IMR-90 (cell line): ENCODE measurements at regions not wholly inside any gene's neighbourhood (a gene's known extent, or its start where the extent isn't known, plus 50 kb on each side); places are given as distances from the start of the nearest gene placed in this dataset.

ENCODE experiments used
- ATAC-seq: fragments of 200-7000 bp; cut with Tn5 transposase; 2 replicates; pipeline ENCODE4 v1.9.1; 2020; ENCODE audit warnings: low read depth, mild to moderate bottlenecking, moderate library complexity
- BruUV-seq: library from RNA; stranded (reverse); fragments of 400-500 nt; replicated peaks from 2 replicates; lab custom pipeline; 2021; lab: Mats Ljungman, UMichigan
- CTCF ChIA-PET: fragments of 300-600 bp; formaldehyde crosslinking; extraction: SDS; loops from one replicate; lab custom pipeline; 2021; ENCODE audit warnings: antibody characterized with exemption; lab: Yijun Ruan, JAX
- POLR2A ChIA-PET: fragments of 300-600 bp; sonication (Branson Sonifier 250); formaldehyde crosslinking; loops from one replicate; lab custom pipeline; 2022; ENCODE audit warnings: antibody characterized with exemption; ENCODE audit not compliant: unreplicated experiment; lab: Charles Lee
- DNase-seq: peaks from one replicate; pipeline ENCODE4 v3.0.0; 2013
- H2AFZ ChIP-seq: replicated peaks from 2 replicates; pipeline ENCODE3; 2013; ENCODE audit warnings: low read length, mild to moderate bottlenecking; ENCODE audit not compliant: poor library complexity
- H2AK5ac ChIP-seq: 2 replicates; pipeline ENCODE4 v1.6.1; 2013; ENCODE audit warnings: low read depth, low read length, inconsistent platforms
- H2AK9ac ChIP-seq: replicated peaks from 2 replicates; pipeline ENCODE3; 2013; ENCODE audit warnings: mild to moderate bottlenecking, low read depth, low read length, moderate library complexity; ENCODE audit not compliant: poor library complexity
- H2BK120ac ChIP-seq: 2 replicates; pipeline ENCODE4 v1.6.1; 2013; ENCODE audit warnings: low read depth, low read length, inconsistent platforms
- H2BK15ac ChIP-seq: 3 replicates; pipeline ENCODE4 v1.6.1; 2013; ENCODE audit warnings: low read depth, low read length, inconsistent platforms
- H2BK20ac ChIP-seq: 2 replicates; pipeline ENCODE4 v1.6.1; 2013; ENCODE audit warnings: low read depth, mild to moderate bottlenecking, inconsistent platforms, low read length, moderate library complexity
- H2BK5ac ChIP-seq: 2 replicates; pipeline ENCODE4 v1.6.1; 2013; ENCODE audit warnings: mild to moderate bottlenecking, low read depth, low read length, inconsistent platforms; ENCODE audit not compliant: poor library complexity, severe bottlenecking
- H3K14ac ChIP-seq: replicated peaks from 2 replicates; pipeline ENCODE4 v1.6.1; 2013; ENCODE audit warnings: low read depth, low read length, inconsistent platforms
- H3K18ac ChIP-seq: 2 replicates; pipeline ENCODE4 v1.6.1; 2013; ENCODE audit warnings: low read depth, low read length, control low read depth
- H3K23ac ChIP-seq: 2 replicates; pipeline ENCODE4 v1.6.1; 2013; ENCODE audit warnings: low read depth, low read length, inconsistent platforms
- H3K27ac ChIP-seq: 2 replicates; pipeline ENCODE4 v1.5.1; 2013; ENCODE audit warnings: mild to moderate bottlenecking, control low read depth, low read length; ENCODE audit not compliant: insufficient read depth
- H3K27me3 ChIP-seq: 2 replicates; pipeline ENCODE4 v1.6.1; 2013; ENCODE audit warnings: low read length; ENCODE audit not compliant: control insufficient read depth, insufficient read depth
- H3K36me3 ChIP-seq: 2 replicates; pipeline ENCODE4 v1.6.1; 2013; ENCODE audit warnings: low read length, mixed read lengths; ENCODE audit not compliant: control insufficient read depth, insufficient read depth
- H3K4ac ChIP-seq: 2 replicates; pipeline ENCODE4 v1.6.1; 2013; ENCODE audit warnings: low read depth, low read length, inconsistent platforms
- H3K4me1 ChIP-seq: 2 replicates; pipeline ENCODE4 v1.6.1; 2013; ENCODE audit warnings: low read length, mixed read lengths; ENCODE audit not compliant: control insufficient read depth, insufficient read depth
- H3K4me2 ChIP-seq: 2 replicates; pipeline ENCODE4 v1.6.1; 2013; ENCODE audit warnings: low read depth, mild to moderate bottlenecking, control low read depth, low read length, moderate library complexity
- H3K4me3 ChIP-seq: 2 replicates; pipeline ENCODE4 v1.5.1; 2013; ENCODE audit warnings: low read depth, mild to moderate bottlenecking, control low read depth, low read length, moderate library complexity; ENCODE audit not compliant: insufficient read depth
- H3K56ac ChIP-seq: 2 replicates; pipeline ENCODE4 v1.6.1; 2013; ENCODE audit warnings: low read length, inconsistent platforms; ENCODE audit not compliant: insufficient read depth; ENCODE audit errors: extremely low read depth
- H3K79me1 ChIP-seq, 2 experiments: 2 replicates each; pipeline ENCODE4 v1.6.1; 2013; ENCODE audit warnings: low read length in 2 of 2, inconsistent platforms in 1 of 2, low read depth in 1 of 2
- H3K9ac ChIP-seq: 2 replicates; pipeline ENCODE4 v1.6.1; 2013; ENCODE audit warnings: low read depth, low read length, control low read depth
- H3K9me1 ChIP-seq: 2 replicates; pipeline ENCODE4 v1.6.1; 2013; ENCODE audit warnings: low read length, inconsistent platforms; ENCODE audit not compliant: insufficient read depth
- H3K9me3 ChIP-seq: 2 replicates; pipeline ENCODE4 v1.6.1; 2013; ENCODE audit warnings: low read length; ENCODE audit not compliant: control insufficient read depth, insufficient read depth
- H4K20me1 ChIP-seq: 2 replicates; pipeline ENCODE4 v1.6.1; 2013; ENCODE audit warnings: low read length, inconsistent platforms; ENCODE audit not compliant: insufficient read depth
- H4K5ac ChIP-seq: 2 replicates; pipeline ENCODE4 v1.6.1; 2013; ENCODE audit warnings: mild to moderate bottlenecking, low read depth, low read length, control low read depth
- H4K8ac ChIP-seq, 2 experiments: 2 replicates each; pipeline ENCODE4 v1.6.1; 2013; ENCODE audit warnings: low read depth in 2 of 2, low read length in 2 of 2, control low read depth in 1 of 2, inconsistent platforms in 1 of 2
- H4K91ac ChIP-seq: 2 replicates; pipeline ENCODE4 v1.6.1; 2013; ENCODE audit warnings: low read depth, low read length, inconsistent platforms; ENCODE audit not compliant: insufficient read depth
- BHLHE40 ChIP-seq: fragments of 150-350 bp; IDR thresholded peaks from 2 replicates; pipeline ENCODE4 v1.6.1; 2016; ENCODE audit warnings: mild to moderate bottlenecking, low read depth, low read length
- CEBPB ChIP-seq: IDR thresholded peaks from 2 replicates; pipeline ENCODE4 v1.6.1; 2012; ENCODE audit warnings: low read depth, low read length, improper control_type of control experiment
- CHD1 ChIP-seq: IDR thresholded peaks from 2 replicates; pipeline ENCODE4 v1.6.1; 2012; ENCODE audit warnings: low read depth, low read length, improper control_type of control experiment
- MAFK ChIP-seq: IDR thresholded peaks from 2 replicates; pipeline ENCODE4 v1.6.1; 2012; ENCODE audit warnings: low read depth, low read length, improper control_type of control experiment
- MAZ ChIP-seq: IDR thresholded peaks from 2 replicates; pipeline ENCODE4 v1.6.1; 2012; ENCODE audit warnings: low read depth, mild to moderate bottlenecking, low read length, improper control_type of control experiment, moderate library complexity, borderline replicate concordance
- MXI1 ChIP-seq: IDR thresholded peaks from 2 replicates; pipeline ENCODE4 v1.6.1; 2012; ENCODE audit warnings: low read depth, mild to moderate bottlenecking, low read length, moderate library complexity, borderline replicate concordance
- NFE2L2 ChIP-seq: fragments of 150-350 bp; IDR thresholded peaks from 2 replicates; pipeline ENCODE4 v1.6.1; 2016; ENCODE audit warnings: low read depth, mild to moderate bottlenecking, low read length
- POLR2A ChIP-seq: IDR thresholded peaks from 2 replicates; pipeline ENCODE4 v1.6.1; 2012; ENCODE audit warnings: mild to moderate bottlenecking, low read depth, low read length
- RCOR1 ChIP-seq: IDR thresholded peaks from 2 replicates; pipeline ENCODE4 v1.6.1; 2012; ENCODE audit warnings: mild to moderate bottlenecking, low read length, improper control_type of control experiment; ENCODE audit not compliant: insufficient replicate concordance
- SMC3 ChIP-seq: fragments of 150-350 bp; IDR thresholded peaks from 2 replicates; pipeline ENCODE4 v1.6.1; 2016; ENCODE audit warnings: low read depth, mild to moderate bottlenecking, antibody characterized with exemption, low read length, moderate library complexity
- dilution Hi-C: fragments of 300-500 bp; cut with HindIII; formaldehyde crosslinking; loops from one replicate; pipeline ENCODE4 v1.14.3; 2018; ENCODE audit warnings: low sequenced_read_pairs; ENCODE audit not compliant: unreplicated experiment
- in situ Hi-C: fragments of 300-500 bp; cut with MboI; formaldehyde crosslinking; loops from 3 replicates; pipeline ENCODE4 v1.14.3; 2019; ENCODE audit warnings: low sequenced_read_pairs, inconsistent platforms, mixed read lengths
- intact Hi-C: fragments of 100-400 bp; cut with micrococcal nuclease; formaldehyde crosslinking; loops from 2 replicates; pipeline ENCODE4 v1.10.0; 2022
- TF ChIP-seq, protein P1 (sequence below): fragments of 150-350 bp; IDR thresholded peaks from 2 replicates; pipeline ENCODE4 v1.6.1; 2016; ENCODE audit warnings: low read depth, mild to moderate bottlenecking, low read length, moderate library complexity, borderline replicate concordance
- TF ChIP-seq, protein P2 (sequence below): fragments of 150-350 bp; IDR thresholded peaks from 2 replicates; pipeline ENCODE4 v1.6.1; 2017; ENCODE audit warnings: mild to moderate bottlenecking, antibody characterized with exemption, low read length, low read depth
- TF ChIP-seq, protein P3 (sequence below): conservative IDR thresholded peaks from 2 replicates; pipeline ENCODE4 v1.5.1; 2012; ENCODE audit warnings: mild to moderate bottlenecking, low read depth, low read length, improper control_type of control experiment

DNA sequence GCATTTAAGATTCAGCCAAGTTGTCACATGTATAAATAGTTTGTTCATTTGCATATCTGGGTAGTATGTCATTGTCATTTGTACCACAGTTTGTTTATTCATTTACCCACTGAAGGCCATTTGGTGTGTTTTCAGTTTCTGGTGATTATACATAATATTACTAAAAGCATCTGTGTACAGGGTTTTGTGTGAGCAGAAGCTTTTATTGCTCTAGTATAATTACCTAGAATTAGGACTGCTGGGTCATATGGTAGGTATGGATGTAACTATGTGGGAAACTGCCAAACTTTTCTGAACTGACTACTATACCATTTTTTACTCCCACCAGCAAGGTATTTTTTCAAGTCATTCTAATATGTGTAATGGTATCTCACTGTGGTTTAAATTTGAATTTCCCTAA lies 584.0 kb upstream of the GHITM start:
- no peak overlapping the region for H2AK5ac ChIP-seq
- dilution Hi-C loops, result no loop called here
- no peak for ATAC-seq
- TF ChIP-seq NFE2L2, result no peak
- TF ChIP-seq CHD1, result no peak
- no peak for TF ChIP-seq CEBPB
- TF ChIP-seq, protein P1, sequence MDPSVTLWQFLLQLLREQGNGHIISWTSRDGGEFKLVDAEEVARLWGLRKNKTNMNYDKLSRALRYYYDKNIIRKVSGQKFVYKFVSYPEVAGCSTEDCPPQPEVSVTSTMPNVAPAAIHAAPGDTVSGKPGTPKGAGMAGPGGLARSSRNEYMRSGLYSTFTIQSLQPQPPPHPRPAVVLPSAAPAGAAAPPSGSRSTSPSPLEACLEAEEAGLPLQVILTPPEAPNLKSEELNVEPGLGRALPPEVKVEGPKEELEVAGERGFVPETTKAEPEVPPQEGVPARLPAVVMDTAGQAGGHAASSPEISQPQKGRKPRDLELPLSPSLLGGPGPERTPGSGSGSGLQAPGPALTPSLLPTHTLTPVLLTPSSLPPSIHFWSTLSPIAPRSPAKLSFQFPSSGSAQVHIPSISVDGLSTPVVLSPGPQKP, result no peak
- no peak for TF ChIP-seq POLR2A
- TF ChIP-seq RCOR1, result no peak
- TF ChIP-seq MXI1, result no peak
- no peak for TF ChIP-seq MAZ
- TF ChIP-seq, protein P2, sequence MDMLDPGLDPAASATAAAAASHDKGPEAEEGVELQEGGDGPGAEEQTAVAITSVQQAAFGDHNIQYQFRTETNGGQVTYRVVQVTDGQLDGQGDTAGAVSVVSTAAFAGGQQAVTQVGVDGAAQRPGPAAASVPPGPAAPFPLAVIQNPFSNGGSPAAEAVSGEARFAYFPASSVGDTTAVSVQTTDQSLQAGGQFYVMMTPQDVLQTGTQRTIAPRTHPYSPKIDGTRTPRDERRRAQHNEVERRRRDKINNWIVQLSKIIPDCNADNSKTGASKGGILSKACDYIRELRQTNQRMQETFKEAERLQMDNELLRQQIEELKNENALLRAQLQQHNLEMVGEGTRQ, result no peak
- TF ChIP-seq SMC3, result no peak
- no peak for TF ChIP-seq BHLHE40
- TF ChIP-seq MAFK, result no peak
- TF ChIP-seq, protein P3, sequence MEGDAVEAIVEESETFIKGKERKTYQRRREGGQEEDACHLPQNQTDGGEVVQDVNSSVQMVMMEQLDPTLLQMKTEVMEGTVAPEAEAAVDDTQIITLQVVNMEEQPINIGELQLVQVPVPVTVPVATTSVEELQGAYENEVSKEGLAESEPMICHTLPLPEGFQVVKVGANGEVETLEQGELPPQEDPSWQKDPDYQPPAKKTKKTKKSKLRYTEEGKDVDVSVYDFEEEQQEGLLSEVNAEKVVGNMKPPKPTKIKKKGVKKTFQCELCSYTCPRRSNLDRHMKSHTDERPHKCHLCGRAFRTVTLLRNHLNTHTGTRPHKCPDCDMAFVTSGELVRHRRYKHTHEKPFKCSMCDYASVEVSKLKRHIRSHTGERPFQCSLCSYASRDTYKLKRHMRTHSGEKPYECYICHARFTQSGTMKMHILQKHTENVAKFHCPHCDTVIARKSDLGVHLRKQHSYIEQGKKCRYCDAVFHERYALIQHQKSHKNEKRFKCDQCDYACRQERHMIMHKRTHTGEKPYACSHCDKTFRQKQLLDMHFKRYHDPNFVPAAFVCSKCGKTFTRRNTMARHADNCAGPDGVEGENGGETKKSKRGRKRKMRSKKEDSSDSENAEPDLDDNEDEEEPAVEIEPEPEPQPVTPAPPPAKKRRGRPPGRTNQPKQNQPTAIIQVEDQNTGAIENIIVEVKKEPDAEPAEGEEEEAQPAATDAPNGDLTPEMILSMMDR, result no peak
- H2BK120ac ChIP-seq, result no peak overlapping the region
- no peak overlapping the region for H3K56ac ChIP-seq
- no peak overlapping the region for H3K4ac ChIP-seq
- H3K9me1 ChIP-seq, result no peaks in the 10 kb centered on the region
- H4K5ac ChIP-seq, result no peak overlapping the region
- H2BK5ac ChIP-seq, result no peak overlapping the region
- H3K4me1 ChIP-seq, result no peaks in the 10 kb centered on the region
- no peak overlapping the region for H3K23ac ChIP-seq
- no peak overlapping the region for H3K18ac ChIP-seq
- no peak overlapping the region for H4K91ac ChIP-seq
- no TSS peak for BruUV-seq
- H3K27ac ChIP-seq, result no peak overlapping the region
- H3K79me1 ChIP-seq, result no peaks in the 10 kb centered on the region
- no peak overlapping the region for H3K4me2 ChIP-seq
- no peak overlapping the region for H2AK9ac ChIP-seq
- ChIA-PET CTCF (no interaction called here), POLR2A (no interaction called here)
- H2AFZ ChIP-seq, result no peak overlapping the region
- in situ Hi-C loops, result no loop called here
- H4K8ac ChIP-seq, result no peak overlapping the region
- no peak overlapping the region for H2BK15ac ChIP-seq
- H3K9me3 ChIP-seq, result peaks cover 5% of the 10 kb centered on the region
- intact Hi-C loops, result no loop called here
- H3K14ac ChIP-seq, result no peak overlapping the region
- no peak overlapping the region for H2BK20ac ChIP-seq
- no peak overlapping the region for H3K4me3 ChIP-seq
- H3K36me3 ChIP-seq, result no peaks in the 10 kb centered on the region
- H4K20me1 ChIP-seq, result no peaks in the 10 kb centered on the region
- DNase-seq, result no peak
- H3K27me3 ChIP-seq, result no peaks in the 10 kb centered on the region
- no peak overlapping the region for H3K9ac ChIP-seq
